ENCODE measurements at regions not wholly inside any gene's neighbourhood (a gene's known extent, or its start where the extent isn't known, plus 50 kb on each side); places are given as distances from the start of the nearest gene placed in this dataset.

DNA sequence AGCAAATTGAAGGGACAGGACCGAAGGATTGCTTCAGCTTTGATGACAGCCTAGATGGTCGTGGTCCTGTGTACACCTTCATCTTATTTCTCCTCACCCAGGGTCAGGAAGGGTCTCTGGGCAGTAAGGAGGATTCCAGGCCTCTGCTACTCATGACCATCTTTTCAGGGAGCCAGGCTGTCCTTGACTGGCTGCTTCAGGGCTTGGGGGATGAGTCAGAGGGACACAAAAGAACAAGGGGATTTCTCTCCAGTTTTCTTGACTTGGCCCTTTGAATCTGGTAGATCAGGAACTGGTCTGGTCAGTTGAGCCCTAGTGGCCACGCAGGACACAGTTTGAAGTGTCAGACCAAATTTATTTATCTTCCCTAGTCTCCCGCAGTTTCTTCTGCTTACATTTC is 402.1 kb upstream of the CHD6 start:
- no peak for DNase-seq (ENCODE audit: low read depth)

DNA sequence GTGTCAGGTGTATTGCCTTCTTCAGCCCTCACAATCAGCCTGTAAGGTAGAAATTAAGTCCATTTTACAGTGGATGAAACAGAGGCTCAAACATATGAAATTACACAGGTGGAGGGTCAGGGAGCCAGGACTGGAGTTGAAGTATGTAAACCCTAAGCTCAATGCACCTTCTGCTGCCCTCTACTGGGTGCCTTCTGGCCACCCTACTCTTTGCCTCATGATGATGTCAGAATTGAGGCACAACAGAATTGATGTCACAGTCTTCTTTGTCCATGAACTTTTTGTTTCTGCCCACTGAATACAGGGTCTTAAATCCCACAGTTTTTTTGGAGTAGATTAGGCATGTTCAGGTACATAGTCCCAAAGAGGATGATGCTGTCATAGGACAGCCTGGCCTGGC is 400.8 kb upstream of the CHD6 start:
- DNase-seq (ENCODE audit: low read depth): no peak

DNA sequence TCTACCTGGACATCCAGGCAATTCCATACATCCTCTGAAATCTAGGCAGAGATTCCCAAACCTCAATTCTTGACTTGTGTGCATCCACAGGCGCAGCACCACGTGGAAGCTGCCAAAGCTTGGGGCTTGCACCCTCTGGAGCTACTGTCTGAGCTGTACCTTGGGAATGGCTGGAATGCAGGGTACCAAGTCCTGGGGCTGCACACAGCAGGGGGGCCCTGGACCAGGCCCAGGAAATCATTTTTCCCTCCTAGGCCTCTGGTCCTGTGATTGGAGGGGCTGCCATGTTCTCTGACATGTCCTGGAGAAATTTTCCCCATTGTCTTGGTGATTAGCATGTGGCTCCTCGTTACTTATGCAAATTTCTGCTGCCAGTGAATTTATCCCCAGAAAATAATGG is 391.9 kb upstream of the CHD6 start:
- DNase-seq (ENCODE audit: low read depth): no peak

DNA sequence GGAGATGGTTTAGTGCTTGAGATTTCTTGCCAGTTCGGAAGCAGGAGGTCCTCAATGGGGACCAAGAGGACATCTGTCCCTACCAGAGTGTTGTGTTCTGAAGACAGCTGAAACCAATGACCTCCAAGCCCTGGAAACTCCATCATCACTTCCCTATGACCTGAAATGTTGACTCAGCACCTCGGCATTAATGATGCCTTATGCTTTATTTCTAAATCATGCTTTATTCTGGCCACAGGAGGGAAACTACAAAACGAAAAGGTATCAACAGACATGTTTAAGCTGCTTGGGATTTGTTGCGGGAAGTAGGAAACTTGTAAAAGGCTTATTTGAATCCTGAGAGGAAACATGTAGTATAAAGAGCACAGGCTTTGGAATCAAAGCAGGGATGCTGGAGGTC is 389.1 kb upstream of the CHD6 start:
- no peak for DNase-seq (ENCODE audit: low read depth)

DNA sequence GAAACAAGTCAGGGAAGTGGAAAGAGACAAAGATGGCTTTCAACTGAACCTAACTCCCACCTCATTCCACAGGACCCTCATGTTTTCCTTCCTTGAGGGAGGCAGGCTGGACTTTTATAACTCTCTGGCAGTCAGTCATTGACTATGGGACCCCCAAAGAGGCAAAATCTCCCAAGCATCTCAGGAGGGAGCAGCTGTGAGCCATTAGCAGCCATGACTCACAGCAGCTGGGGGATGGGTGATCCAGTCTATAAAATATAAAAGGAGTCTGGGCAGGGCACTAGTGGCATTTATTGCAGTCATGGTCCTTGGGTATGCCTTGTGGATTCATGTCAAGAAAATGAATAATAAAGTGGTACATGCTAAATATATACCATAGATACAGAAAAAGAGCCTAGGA is 387.0 kb upstream of the CHD6 start:
- no peak for DNase-seq (ENCODE audit: low read depth)

DNA sequence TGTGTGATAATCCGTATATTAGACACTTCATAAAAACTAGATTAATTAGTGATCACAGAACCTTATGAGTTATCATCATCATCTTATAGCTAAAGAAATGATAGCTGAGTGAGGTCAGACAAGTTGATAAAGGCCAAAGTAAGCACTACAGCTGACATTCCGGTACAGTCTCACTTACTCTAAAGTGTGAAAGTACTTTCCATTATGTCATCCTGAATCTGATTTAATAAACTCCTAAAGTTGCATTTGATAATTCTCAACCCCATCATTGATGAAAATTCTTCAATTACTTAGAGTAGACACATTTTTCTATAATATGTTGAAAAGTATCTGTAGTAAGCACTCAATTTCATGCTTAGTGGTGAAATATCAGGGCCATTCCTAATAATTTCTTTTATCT is 385.2 kb upstream of the CHD6 start:
- no peak for DNase-seq (ENCODE audit: low read depth)

DNA sequence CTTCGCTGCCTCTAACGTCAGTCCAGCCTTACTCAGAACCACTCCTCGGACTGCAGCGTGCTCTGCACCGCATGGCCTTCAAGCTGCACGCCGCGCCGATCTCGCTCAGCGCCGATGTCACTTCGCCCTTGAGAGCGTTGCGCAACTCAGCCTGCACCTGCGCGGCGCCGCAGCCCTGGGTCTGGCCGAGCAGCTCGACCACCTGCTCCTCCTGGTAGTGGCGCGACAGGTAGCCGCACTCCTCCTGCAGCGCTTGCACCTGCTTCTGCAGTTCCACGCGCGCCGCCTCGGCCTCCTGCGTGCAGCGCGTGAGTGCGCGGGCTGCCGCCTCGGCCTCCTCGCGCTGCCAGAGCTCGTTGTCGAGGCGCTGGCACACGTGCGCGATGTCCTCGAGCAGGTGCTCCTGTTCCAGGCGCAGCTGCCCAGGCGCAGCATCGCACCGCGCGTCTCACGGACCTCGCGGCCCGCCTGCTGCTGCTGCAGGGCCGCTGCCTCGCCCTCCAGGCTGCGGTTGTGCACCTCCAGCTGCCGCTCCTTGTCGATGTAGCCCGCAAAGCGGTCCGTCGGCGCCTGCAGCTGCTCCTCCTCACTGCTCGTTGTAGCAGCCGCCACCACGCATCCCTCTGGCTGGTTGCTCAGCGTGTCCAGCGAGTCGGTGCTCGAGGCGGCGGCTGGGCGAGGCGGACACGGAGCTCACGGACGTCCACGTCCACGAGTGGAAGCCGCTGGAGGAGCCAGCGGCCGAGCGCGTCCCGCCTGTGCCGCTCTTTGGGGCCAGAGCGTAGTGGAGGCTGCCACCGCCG is 380.6 kb upstream of the CHD6 start:
- DNase-seq (ENCODE audit: low read depth): no peak

DNA sequence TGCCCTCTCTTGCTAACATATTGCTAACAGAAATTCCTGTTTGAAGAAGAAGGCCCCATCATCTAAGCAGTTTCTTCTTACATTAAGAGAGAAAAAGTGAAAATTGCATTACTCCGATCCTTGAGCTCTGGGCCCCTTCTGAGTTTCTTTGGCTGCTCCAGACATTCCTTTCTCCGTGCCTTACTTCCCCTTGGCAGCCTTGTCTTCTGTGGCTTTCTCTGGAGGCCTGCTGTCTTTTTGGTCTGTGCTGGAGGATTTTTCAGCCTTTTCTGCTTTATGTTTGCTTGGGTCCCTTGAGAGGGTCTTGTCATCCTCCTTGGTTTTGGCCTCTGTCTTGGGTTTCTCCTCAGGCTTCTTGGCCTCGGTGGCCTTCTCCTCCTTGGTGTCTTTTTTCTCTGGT is 378.8 kb upstream of the CHD6 start:
- DNase-seq (ENCODE audit: low read depth): no peak

DNA sequence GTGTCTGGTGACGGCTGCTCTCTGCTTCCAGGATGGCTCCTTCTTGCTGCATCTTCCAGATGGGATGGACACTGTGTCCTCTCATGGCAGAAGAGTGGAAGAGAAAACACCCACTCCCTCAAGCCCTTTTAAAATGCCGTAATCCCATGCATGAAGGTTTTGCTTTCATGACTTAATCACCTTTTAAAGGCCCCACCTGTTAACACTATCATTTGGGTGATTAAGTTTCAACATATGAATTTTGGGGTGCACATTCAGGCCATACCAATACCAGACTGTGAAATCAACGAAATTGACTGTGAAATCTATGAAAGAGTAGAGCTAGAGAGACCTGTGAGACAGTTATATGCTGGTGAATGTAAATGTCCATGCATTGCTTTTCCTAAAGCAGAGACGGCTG is 374.3 kb upstream of the CHD6 start:
- DNase-seq (ENCODE audit: low read depth): no peak

DNA sequence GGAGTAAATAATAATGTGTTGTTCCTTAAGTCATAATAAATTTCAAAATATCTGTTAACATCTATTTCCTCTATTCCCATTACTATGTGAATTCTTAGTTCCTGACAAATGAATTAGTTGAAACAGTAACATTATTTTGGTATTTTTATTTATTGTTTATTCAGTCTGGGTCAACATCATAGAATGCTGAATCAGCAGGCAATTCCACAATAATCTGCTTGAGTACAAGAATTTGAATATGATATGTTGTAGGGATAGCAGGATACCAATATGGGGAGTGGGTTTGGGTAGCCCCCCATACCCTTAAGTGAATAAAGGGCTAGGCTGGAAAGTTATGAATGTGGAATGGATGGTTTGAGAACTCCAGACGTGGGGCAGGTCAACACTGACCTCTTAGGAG is 373.2 kb upstream of the CHD6 start:
- no peak for DNase-seq (ENCODE audit: low read depth)

DNA sequence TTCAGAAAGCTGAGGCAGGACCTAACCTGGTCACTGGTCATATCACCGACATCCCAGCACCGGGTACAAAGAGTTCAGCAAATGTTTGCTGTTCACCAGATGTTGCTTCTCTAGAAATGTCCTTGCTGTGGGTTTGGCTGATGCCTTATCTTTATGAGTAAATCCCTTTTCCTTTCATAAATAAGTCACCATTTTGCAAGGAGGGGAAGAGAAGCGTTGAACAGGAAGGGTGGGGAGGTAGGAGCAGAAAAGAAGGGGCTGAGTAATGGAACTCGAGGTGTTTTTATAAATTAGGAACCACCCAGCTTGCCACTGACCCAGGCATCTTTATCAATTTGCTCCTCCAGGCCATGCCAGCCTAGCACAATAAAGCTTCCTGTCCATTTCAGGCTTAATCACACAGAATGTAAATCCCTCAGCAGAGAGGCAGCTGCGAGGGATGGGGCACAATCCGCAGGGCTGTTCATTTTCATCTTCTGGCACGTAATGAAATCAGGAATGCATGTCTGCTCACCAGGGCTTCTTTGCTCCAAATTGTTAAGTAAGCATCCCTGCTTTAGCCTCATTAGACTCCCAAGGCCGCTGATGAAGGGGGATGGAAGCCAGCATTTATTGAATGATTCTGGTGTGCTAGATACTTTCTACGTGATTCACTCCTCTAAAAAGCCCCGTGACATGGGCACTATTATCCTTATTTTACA is 371.9 kb upstream of the CHD6 start:
- DNase-seq (ENCODE audit: low read depth): no peak

DNA sequence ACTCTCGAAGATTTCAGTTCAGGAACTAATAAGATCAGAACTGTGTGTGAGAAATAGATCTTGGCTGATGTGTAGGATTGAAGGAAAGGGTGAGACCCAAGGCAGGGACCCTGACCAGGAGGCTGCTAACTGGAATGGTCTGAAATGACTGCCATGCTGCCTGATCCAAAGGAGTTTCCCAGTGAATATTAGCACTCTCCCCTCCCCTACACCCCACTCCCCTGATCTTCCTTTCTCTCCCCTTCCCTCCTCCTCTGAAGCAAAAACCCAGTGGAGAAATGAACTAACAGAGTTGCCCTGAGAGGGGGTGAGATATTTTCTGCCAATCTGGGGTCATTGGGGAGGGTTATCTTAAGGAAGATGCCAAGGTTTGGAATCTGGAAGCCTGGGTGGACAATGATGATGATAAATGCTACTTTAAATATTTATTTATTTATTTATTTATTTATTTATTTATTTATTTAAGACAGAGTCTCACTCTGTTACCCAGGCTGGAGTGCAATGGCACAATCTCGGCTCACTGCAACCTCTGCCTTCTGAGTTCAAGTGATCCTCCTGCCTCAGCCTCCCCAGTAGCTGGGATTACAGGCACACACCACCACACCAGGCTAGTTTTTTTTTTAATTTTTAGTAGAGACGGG is 371.0 kb upstream of the CHD6 start:
- DNase-seq (ENCODE audit: low read depth): no peak

DNA sequence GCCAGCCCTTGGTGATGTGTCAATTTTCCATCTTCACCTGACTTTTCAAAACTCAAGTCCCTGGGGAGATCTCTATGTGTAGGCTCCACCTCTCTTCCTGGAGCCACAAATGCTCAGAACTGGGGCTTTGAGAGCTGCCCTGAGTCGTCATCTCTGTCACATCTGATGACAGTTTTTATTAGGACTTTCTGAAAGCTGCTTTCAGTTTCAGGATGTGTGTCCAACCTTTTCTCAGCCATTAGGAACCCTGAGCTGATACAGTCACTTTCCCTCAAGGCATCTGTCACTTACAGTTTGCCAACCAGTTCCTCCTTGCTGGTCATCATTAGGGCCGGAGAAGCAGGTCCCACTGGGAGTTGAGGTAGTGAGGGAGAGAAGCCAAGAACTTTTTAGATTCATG is 365.9 kb upstream of the CHD6 start:
- DNase-seq (ENCODE audit: low read depth): no peak

DNA sequence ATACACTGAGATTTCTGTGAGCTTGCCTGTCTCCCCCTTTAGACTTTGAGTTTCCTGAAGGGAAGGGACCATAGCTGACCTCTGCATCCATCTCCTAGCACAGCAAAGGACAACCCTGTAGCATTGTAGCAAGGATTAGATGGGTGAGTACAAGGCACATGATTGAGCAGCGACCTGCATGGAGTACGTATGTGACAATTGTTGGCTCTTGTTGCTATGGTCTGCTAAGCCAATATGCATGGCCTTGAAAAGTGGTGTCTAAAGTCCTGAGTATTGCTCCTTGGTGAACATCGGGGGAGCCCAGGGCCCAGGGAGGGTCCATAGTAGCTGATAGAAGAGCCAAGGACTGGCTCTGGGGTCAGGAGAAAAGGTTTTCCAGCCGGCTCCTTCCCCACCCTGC is 365.0 kb upstream of the CHD6 start:
- no peak for DNase-seq (ENCODE audit: low read depth)

DNA sequence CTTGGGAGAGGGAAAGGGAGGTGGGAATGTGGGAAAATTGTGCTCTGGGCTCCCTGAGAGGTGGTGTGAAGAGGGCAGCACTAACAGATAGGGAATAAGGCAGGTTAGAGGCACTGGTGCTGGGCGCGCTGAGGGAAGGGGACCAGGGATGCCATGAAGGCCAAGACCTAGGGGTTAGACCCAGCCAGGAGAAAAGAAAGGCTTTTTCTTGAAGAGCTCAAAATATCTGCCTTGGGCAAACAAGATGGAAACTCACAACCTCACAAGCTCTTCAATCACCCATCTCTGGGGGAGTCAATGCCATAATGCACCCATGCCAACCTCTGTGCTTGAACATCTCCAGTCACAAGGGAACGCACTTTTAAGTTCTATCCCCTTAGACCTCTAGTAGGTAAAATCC is 363.6 kb upstream of the CHD6 start:
- no peak for DNase-seq (ENCODE audit: low read depth)

DNA sequence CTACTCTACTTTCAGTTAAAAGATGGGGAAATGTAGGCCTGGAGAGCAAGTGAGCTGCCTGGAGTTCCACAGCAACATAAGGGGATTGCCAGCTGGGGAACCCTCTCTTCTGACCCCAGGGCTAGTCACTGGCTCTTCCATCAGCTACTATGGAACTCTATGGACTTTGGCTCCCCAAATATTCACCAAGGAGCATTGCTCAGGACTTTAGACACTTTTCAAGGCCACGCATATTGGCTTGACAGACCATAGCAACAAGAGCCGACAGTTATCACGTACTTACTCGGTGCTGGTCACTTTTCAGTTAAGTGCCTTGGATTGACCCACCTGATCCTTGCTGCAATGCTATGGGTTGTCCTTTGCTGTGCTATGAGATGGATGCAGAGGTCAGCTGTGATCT is 360.7 kb upstream of the CHD6 start:
- DNase-seq (ENCODE audit: low read depth): no peak

DNA sequence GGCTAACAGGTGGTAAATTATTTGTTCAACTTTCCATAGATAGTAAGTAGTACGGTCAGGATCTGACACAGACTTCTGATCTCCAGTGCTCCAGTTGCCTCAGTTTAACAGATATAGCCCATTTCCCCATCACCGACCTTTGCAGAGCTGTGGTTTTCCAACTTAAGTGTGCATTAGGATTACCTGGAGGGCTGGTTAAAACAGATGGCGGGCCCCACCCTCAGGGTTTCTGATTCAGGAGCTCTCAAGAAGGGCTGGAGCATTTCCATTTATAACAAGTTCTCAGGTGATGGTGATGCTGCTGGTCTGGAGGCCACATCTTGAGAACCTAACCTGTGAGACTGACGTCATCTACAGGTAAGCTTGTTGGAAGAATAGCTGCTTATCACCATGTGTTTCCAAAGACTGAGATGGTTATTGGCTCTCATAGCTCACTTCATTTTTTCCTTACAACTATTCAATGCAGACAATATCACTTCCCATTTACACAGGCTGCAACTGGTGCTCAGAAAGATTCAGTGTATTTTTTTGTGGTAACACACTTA is 360.1 kb upstream of the CHD6 start:
- DNase-seq (ENCODE audit: low read depth): no peak

DNA sequence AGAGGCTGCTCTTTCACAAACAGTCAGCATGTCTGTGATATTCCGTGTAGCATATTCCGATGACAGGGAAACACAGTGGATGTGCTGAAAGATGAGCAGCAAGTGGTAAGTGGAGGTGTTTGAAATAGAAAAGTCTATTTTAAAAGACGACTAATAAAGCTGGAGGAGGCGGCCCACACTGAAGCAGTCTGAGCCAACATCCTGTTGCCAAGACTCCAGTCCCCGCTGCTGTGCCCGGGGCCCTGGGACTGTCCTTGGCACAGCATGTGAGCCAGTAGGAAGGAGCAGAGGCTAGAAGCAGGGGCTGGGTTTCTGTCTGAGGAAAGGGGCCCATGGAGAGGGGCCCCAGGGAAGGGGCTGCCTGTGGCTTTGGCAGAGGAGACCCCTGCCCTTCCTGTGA is 351.5 kb upstream of the CHD6 start:
- DNase-seq (ENCODE audit: low read depth): no peak

DNA sequence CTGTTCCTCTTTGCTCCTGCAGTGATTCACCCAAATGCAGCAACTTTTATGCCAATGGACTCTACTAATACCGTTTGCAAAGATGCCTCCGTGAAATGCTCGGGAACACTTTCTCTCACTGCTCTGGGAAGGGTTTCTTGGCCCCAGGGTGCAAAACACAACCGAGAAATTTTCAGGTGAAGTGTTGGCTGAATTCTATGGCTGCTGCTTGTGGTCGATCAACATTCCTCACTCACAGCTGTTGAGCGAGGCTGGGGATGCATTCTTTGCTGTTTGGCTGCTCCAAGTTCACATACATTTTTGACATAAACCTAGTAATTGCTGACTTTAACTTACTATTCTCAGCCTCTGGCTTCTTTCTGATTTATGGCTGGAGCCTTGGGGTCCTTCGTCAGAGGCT is 342.0 kb upstream of the CHD6 start:
- no peak for DNase-seq (ENCODE audit: low read depth)

DNA sequence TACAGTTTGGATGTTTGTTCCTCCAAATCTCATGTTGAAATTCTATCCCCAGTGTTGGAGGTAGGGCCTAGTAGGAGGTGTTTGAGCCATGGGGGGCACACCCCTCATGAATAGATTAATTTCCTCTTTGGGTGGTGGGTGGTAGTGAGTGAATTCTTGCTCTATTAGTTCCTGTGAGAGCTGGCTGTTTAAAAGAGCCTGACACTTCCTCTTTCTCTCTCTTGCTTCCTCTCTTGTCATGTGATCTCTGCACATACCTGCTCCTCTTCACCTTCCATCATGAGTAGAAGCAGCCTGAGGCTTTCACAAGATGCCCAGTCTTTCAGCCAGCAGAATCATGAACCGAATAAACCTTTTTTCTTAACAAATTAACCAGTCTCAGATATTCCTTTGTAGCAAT is 340.2 kb upstream of the CHD6 start:
- DNase-seq (ENCODE audit: low read depth): no peak

DNA sequence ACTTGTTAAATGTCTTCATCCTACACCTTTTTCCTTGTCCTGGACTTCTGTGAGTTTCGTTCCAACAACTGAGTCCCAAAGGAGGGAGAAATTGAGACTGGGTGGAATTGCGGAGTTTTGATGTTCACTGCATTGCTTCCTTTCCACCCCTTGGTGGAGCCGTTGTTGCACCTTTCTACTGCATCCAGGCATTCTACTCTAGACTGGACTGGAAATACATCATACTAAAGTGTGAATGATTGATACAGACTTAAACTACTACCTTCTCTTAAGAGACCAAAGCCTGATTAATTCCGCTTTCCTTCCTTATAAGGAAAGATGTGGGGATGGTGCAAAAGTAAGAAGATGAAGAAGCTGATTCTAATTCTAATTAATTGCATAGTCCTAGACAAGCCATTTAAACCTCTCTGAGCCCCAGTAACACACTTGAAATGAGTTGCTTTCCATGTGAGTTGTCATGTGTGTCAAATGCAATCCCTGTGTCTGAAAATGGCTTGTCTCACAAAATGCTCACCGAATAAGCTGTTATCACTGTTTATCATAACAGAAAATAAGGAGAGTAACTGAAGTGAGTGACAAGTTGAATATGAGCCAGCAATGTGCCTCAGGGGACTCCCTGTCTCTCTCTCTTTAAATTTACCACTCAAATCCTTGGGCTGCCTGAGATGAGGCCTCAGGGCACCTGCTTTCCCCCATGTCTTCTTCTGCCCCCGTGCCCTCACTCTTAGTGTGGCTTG is 338.3 kb upstream of the CHD6 start:
- DNase-seq (ENCODE audit: low read depth): no peak

DNA sequence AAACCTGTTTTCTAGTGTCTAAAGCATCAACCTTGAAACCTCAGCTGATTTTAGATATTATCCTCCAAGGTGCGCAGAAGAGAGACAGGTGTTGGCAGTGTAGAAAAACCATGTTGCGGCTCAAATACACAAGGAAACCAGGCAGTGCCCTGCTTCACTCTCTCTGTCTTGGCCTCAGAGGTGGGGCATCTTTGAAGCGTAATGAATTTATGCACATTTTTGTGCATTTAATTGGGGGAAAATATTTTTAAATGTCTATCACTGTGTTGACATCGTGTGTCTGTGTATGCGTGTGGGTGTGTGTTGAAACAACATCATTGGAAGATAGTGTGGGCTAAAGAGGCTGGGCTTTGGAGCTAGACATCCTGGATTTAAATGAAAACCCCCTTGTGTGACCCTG is 334.0 kb upstream of the CHD6 start:
- DNase-seq (ENCODE audit: low read depth): no peak

DNA sequence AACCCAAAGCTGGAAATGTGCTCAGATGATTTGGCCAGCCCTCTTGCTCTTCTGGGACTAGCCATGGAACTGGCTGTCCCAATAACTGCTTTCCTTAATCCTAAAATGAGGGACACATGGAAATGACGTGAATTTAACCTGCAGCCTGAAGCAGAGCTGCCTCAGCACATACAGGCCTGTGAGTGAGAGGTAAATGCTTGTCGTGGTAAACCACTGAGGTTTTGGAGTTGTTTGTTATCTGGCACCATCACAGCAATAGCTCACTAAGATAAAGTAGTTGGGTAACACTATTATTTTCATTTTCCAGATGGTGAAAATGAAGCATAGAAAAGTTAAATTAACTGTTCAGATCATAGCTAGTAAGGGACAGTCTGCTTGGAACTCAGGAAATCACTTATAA is 333.4 kb upstream of the CHD6 start:
- DNase-seq (ENCODE audit: low read depth): no peak
